Chondrocyte (in vitro differentiated cells): ENCODE measurements at regions not wholly inside any gene's neighbourhood (a gene's known extent, or its start where the extent isn't known, plus 50 kb on each side); places are given as distances from the start of the nearest gene placed in this dataset.

Source experiments
- DNase-seq: peaks from one replicate; pipeline ENCODE4 v3.0.0; 2021; ENCODE audit warnings: mixed read lengths, low spot score
- H3K27ac Mint-ChIP-seq: one replicate; pipeline ENCODE4 v1.8.0; 2021; ENCODE audit warnings: mild to moderate bottlenecking, moderate library complexity, mixed read lengths; ENCODE audit not compliant: unreplicated experiment
- H3K27me3 Mint-ChIP-seq: 2 replicates; pipeline ENCODE4 v1.8.0; 2021; ENCODE audit warnings: low read depth, mixed read lengths
- H3K36me3 Mint-ChIP-seq: 2 replicates; pipeline ENCODE4 v1.8.0; 2021; ENCODE audit warnings: low read depth, mixed read lengths
- H3K4me1 Mint-ChIP-seq: 2 replicates; pipeline ENCODE4 v1.8.0; 2021; ENCODE audit warnings: low read depth, mild to moderate bottlenecking, mixed read lengths
- H3K4me3 Mint-ChIP-seq: one replicate; pipeline ENCODE4 v1.8.0; 2021; ENCODE audit warnings: mild to moderate bottlenecking, moderate library complexity, mixed read lengths; ENCODE audit not compliant: unreplicated experiment
- H3K9me3 Mint-ChIP-seq: 2 replicates; pipeline ENCODE4 v1.8.0; 2021; ENCODE audit warnings: low read depth, mixed read lengths
- TF ChIP-seq, protein P1 (sequence below): fragments of 200-600 bp; sonication (generic); IDR thresholded peaks from 2 replicates; pipeline ENCODE4 v1.5.0; 2021; ENCODE audit warnings: antibody characterized with exemption, mild to moderate bottlenecking, moderate library complexity

DNA sequence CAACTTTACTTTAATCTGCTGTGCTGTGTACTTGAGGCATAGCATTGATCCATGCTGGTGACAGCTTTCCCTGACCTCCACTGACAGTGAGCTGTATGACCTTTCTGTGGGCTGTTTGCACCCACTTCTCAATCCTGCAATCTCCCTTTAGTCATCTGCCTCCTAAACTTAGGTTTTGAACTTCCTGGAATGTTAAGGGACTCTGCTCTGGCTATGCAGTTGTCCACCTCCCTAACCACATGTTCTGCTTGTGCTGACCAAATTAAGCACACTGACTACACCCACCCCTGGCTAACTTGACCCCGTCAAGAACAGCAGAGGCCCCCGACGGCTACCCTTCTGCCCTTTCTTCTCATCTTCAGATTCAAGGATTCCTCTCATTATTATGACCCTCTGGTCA, 89.1 kb upstream of the NTM start:
- peaks cover 8% of the 10 kb centered on the region for H3K27me3 Mint-ChIP-seq
- H3K9me3 Mint-ChIP-seq = no peaks in the 10 kb centered on the region
- no peaks in the 10 kb centered on the region for H3K4me1 Mint-ChIP-seq
- no peak overlapping the region for H3K4me3 Mint-ChIP-seq
- TF ChIP-seq, protein P1, sequence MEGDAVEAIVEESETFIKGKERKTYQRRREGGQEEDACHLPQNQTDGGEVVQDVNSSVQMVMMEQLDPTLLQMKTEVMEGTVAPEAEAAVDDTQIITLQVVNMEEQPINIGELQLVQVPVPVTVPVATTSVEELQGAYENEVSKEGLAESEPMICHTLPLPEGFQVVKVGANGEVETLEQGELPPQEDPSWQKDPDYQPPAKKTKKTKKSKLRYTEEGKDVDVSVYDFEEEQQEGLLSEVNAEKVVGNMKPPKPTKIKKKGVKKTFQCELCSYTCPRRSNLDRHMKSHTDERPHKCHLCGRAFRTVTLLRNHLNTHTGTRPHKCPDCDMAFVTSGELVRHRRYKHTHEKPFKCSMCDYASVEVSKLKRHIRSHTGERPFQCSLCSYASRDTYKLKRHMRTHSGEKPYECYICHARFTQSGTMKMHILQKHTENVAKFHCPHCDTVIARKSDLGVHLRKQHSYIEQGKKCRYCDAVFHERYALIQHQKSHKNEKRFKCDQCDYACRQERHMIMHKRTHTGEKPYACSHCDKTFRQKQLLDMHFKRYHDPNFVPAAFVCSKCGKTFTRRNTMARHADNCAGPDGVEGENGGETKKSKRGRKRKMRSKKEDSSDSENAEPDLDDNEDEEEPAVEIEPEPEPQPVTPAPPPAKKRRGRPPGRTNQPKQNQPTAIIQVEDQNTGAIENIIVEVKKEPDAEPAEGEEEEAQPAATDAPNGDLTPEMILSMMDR = no peak
- no peak for DNase-seq
- H3K36me3 Mint-ChIP-seq = no peaks in the 10 kb centered on the region
- H3K27ac Mint-ChIP-seq = no peak overlapping the region

DNA sequence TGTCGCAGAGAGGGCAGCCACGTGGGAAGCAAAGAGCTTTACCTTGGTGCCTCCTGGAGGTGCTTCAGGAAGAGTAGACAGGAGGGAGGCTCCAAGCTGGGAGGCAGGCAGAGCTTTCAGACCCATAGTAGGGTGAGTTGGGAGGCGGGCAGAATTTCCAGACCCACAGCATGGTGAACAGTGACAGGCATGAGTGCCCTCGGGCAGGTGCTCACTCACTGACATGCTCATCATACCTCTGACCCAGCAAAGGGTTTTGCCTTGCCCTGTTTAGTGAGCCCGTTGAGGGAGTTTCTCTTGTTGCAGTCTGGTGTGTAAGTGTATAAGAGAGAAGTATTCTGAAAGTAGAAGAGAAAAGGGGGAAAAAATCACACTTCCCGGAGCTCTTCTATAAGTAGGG, 86.4 kb upstream of the NTM start:
- TF ChIP-seq, protein P1 = no peak
- no peak for DNase-seq
- H3K4me1 Mint-ChIP-seq = no peaks in the 10 kb centered on the region
- H3K4me3 Mint-ChIP-seq = no peak overlapping the region
- no peaks in the 10 kb centered on the region for H3K9me3 Mint-ChIP-seq
- H3K27me3 Mint-ChIP-seq = peaks cover 22% of the 10 kb centered on the region
- no peak overlapping the region for H3K27ac Mint-ChIP-seq
- no peaks in the 10 kb centered on the region for H3K36me3 Mint-ChIP-seq

DNA sequence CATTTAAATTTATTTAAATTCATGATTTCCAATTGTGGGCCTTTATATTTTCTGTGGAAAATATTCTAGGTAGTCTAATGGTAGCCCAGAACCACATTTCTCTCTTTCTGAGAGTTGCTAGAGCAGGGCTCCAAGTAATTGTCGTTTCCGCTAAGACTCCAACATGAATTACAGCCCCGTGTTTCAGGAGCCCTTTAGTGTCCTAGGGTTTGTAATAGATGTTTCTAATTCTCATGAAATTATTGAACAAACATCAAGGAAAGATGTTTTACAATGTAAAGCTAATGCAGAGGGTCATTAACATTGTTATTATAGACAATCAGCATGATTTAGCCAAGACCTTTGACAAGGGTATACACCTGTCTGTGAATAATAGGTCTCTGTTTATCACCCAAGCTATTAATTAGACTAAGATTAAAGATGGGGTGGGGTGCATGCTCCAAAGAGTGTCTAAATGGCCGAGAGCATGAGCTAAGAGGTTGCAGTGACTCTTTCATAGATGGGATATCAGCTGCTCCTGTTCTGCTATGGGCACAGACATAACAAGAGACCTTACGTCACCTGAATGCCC, 81.8 kb upstream of the NTM start:
- DNase-seq = no peak
- Mint-ChIP-seq H3K9me3 (no peaks in the 10 kb centered on the region), H3K4me1 (no peaks in the 10 kb centered on the region), H3K36me3 (no peaks in the 10 kb centered on the region), H3K4me3 (no peak overlapping the region), H3K27me3 (peaks cover 49% of the 10 kb centered on the region), H3K27ac (no peak overlapping the region)
- TF ChIP-seq, protein P1 = no peak

DNA sequence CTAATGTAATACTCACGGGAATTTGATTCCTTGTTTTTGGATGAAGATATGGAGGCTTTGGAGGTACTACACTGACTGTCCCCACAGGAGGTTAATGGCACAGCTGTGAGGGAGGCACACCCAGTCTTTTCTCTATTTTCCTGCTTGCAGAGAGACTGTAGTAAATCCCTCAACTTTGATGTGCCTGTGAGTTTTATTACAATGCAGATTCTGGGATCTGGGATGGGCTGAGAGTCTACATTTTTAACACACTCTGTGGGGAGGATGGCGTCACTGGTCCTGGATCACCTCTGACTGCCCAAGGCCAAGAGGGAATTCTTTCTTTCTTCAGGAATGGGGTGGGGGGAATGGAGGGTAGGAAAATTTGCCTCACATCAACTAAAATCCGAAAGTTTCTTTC, 80.2 kb upstream of the NTM start:
- Mint-ChIP-seq H3K36me3 (no peaks in the 10 kb centered on the region), H3K9me3 (no peaks in the 10 kb centered on the region), H3K4me1 (no peaks in the 10 kb centered on the region), H3K27me3 (peaks cover 46% of the 10 kb centered on the region), H3K4me3 (no peak overlapping the region), H3K27ac (no peak overlapping the region)
- TF ChIP-seq, protein P1 = no peak
- DNase-seq = no peak

DNA sequence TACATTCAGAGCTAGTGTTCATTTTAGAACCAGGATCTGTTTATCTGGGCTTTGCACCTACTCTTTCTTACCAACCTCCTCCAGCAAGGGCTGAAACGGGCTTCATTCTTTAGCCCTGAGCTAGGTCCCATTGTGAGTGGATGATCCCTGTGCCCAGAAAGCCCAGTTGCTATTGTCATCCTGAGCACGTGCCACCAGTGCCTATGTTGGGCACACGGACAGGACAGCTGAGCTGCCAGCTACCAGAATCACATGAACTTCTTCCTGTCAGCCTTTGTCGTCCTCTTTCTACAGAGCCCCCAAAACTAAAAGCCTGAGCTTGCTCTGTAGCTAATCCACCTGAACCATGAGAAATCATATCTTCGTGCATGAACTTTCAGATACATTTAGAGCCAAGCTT, 74.4 kb upstream of the NTM start:
- TF ChIP-seq, protein P1 = no peak
- Mint-ChIP-seq H3K27me3 (peaks cover 49% of the 10 kb centered on the region), H3K27ac (no peak overlapping the region), H3K9me3 (no peaks in the 10 kb centered on the region), H3K4me3 (no peak overlapping the region), H3K36me3 (no peaks in the 10 kb centered on the region), H3K4me1 (peaks cover 12% of the 10 kb centered on the region)
- DNase-seq = no peak
